ENCODE measurements at regions not wholly inside any gene's neighbourhood (a gene's known extent, or its start where the extent isn't known, plus 50 kb on each side); places are given as distances from the start of the nearest gene placed in this dataset.

DNA sequence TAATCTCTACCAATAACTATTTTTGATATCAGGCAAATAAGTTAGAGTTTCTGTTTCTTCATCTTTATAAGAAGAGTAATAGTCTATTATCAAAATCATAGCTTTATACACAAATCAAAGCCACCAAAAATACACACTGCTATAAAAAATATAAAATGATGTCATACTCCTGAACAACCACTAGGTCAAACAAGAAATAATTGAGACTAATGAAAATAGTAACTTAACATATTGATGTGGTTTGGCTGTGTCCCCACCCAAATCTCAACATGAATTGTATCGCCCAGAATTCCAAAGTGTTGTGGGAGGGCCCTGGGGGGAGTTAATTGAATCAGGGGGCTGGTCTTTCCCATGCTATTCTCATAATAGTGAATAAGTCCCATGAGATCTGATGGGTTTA is 2277.5 kb downstream of the ARAP2 start:
- TF ChIP-seq EGR1 (IDR thresholded peaks at IDR 0.05) (no peak), TEAD4 (IDR thresholded peaks at IDR 0.05) (no peak), EP300 (IDR thresholded peaks at IDR 0.05; ENCODE audit: borderline replicate concordance) (no peak), CREB1 (IDR thresholded peaks at IDR 0.05; ENCODE audit: low read depth) (no peak), YY1 (IDR thresholded peaks at IDR 0.05; ENCODE audit: low read depth) (no peak), TCF12 (IDR thresholded peaks at IDR 0.05; ENCODE audit: low read depth) (no peak), FOXM1 (IDR thresholded peaks at IDR 0.05; ENCODE audit: borderline replicate concordance, low read depth) (no peak), TAF1 (IDR thresholded peaks at IDR 0.05; ENCODE audit: low read depth) (no peak), RAD21 (IDR thresholded peaks at IDR 0.05; ENCODE audit: low read depth) (no peak), CEBPB (IDR thresholded peaks at IDR 0.05) (no peak), NFIC (IDR thresholded peaks at IDR 0.05) (no peak)
- TF ChIP-seq, protein P1, sequence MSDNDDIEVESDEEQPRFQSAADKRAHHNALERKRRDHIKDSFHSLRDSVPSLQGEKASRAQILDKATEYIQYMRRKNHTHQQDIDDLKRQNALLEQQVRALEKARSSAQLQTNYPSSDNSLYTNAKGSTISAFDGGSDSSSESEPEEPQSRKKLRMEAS (IDR thresholded peaks at IDR 0.05) = no peak
- TF ChIP-seq, protein P2, sequence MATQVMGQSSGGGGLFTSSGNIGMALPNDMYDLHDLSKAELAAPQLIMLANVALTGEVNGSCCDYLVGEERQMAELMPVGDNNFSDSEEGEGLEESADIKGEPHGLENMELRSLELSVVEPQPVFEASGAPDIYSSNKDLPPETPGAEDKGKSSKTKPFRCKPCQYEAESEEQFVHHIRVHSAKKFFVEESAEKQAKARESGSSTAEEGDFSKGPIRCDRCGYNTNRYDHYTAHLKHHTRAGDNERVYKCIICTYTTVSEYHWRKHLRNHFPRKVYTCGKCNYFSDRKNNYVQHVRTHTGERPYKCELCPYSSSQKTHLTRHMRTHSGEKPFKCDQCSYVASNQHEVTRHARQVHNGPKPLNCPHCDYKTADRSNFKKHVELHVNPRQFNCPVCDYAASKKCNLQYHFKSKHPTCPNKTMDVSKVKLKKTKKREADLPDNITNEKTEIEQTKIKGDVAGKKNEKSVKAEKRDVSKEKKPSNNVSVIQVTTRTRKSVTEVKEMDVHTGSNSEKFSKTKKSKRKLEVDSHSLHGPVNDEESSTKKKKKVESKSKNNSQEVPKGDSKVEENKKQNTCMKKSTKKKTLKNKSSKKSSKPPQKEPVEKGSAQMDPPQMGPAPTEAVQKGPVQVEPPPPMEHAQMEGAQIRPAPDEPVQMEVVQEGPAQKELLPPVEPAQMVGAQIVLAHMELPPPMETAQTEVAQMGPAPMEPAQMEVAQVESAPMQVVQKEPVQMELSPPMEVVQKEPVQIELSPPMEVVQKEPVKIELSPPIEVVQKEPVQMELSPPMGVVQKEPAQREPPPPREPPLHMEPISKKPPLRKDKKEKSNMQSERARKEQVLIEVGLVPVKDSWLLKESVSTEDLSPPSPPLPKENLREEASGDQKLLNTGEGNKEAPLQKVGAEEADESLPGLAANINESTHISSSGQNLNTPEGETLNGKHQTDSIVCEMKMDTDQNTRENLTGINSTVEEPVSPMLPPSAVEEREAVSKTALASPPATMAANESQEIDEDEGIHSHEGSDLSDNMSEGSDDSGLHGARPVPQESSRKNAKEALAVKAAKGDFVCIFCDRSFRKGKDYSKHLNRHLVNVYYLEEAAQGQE (IDR thresholded peaks at IDR 0.05; ENCODE audit: low read depth) = no peak
- TF ChIP-seq, protein P3, sequence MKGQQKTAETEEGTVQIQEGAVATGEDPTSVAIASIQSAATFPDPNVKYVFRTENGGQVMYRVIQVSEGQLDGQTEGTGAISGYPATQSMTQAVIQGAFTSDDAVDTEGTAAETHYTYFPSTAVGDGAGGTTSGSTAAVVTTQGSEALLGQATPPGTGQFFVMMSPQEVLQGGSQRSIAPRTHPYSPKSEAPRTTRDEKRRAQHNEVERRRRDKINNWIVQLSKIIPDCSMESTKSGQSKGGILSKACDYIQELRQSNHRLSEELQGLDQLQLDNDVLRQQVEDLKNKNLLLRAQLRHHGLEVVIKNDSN (IDR thresholded peaks at IDR 0.05) = no peak
